Bone marrow (tissue), 2 donors: ENCODE measurements at regions not wholly inside any gene's neighbourhood (a gene's known extent, or its start where the extent isn't known, plus 50 kb on each side); places are given as distances from the start of the nearest gene placed in this dataset.
"Not testable (repeated sequence)": the region's sequence is repeated elsewhere in the genome, so short reads cannot be mapped to it uniquely, and the experiment has no call there.

Source experiments
- DNase-seq, 2 donors: peaks; one replicate each; lab custom pipeline; 2025; lab: John Stamatoyannopoulos, UW

DNA sequence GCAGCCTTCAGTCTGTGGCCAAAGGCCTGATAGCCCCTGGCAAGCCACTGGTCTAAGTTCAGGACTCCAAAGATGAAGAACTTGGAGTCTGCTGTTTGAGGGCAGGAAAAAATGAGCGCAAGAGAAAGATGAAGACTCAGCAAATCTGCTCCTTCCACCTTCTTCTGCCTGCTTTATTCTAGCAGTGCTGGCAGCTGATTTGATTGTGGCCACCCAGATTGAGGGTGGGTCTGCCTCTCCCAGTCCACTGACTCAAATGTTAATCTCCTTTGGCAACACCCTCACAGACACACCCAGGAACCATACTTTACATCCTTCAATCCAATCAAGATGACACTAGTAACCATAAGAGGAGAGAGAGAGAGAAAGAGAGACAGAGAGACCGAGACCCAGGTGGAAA, 127.6 kb downstream of the UTP18 start:
- no peak for DNase-seq

- no peak for DNase-seq
Measured at GRCh38 chr17:51389875-51390274, 129.5 kb downstream of the UTP18 start.

GRCh38 chr17:51391982-51392654, 131.8 kb downstream of the UTP18 start:
- DNase-seq: no peak

- DNase-seq: no peak
Measured at GRCh38 chr17:51395621-51396020, 135.3 kb downstream of the UTP18 start.

DNA sequence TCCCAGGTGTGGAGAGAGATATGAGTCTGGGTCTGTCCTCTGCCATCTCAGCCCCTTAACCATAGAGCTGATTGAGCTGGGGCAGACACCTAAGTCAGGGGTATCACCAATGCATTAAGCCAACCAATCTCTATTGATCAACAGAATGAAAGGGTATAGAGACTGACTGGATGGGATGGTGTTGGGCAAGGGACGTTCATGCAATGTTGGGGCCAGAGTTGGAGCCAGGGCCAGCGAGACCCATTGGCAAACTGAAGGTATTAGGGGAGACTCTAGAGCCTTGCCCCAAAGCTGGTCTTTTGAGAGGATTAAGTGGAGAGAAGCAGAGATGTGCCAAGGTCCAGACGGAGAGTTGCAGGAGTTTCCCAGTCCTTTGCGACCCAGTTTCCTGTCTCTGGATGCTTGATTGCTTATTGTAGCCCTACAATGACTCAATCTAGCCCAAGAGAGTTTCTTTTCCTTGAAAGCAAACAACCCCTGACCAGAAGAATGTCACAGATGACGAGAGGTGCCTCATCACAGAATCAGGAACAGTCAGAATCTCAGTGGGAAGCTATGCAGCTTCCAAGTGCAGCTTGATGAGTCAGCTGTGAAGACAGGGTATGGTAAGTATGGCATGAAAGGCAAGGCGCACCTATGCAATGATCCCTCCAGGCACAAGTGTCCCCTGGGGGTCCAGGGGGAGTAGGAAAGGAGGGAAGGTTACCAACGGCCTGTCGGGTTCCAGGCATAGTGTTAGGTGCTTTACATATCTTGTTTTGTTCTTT, 137.2 kb downstream of the UTP18 start:
- DNase-seq: no peak

GRCh38 chr17:51398128-51398525, 137.8 kb downstream of the UTP18 start:
- no peak for DNase-seq

- no peak for DNase-seq
Measured at GRCh38 chr17:51398687-51399086, 138.3 kb downstream of the UTP18 start.

DNA sequence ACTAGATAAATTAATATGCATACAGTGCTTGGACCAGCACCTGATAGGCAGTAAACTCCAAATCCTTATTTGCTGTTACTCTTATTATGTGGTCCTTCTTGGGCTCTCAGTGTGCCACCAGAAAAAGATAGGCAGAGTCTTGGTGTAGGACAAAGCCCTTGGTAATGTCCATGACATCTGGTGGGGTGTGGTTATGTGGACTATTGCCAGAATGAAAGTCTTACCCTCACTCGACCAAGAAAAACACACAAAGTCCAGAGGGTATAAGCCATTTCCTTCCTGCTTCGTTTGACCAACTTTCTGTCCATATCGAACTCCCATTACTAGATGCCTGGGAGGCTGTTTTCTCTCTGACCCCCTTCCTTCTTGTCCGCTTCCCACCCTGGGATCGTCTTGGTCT, 140.9 kb downstream of the UTP18 start:
- no peak for DNase-seq

- no peak for DNase-seq
Measured at GRCh38 chr17:51402899-51403298, 142.6 kb downstream of the UTP18 start.

- no peak for DNase-seq
Measured at GRCh38 chr17:51407576-51407975, 147.2 kb downstream of the UTP18 start.

- DNase-seq: no peak
Measured at GRCh38 chr17:51419476-51419875, 159.1 kb downstream of the UTP18 start.

DNA sequence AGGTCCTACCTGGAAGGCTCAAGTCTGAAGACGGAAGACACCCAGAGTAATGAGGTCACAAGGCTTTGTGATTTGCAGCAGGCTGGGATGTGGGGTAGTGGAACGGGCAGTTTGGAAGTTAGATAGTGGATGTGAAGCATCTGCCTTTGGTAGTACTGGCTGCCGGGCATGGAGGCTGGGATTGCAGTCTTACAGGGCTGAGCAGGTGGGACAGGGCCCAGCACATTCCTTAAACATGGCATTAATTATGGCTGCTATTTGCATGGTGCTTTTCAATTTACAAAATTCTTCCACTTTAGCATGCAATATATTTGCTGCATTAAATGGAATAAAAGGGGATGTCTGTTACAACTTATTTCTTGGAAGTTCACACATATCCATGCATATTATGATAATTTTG, 161.2 kb downstream of the UTP18 start:
- DNase-seq: no peak

DNA sequence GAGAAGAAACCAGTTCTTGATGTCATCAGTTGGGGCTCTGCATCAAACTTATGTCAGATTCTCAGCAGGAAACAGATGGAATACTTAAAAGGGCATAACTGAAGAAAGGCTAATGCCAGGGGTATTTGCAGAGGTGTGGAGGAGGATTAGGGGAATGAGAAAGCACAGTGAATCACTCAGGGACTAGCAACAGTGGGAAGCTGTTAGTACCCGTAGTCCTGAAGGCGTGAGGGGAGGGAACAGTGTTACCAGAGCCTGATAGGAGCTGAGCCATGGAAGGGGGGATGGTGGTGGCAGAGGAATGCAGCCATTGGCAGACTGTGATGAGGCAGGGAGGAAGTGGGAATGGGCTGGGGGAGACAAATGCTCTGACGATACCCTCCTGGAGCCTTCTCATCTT, 162.3 kb downstream of the UTP18 start:
- DNase-seq: no peak

- no peak for DNase-seq
Measured at GRCh38 chr17:51423421-51424160, 163.2 kb downstream of the UTP18 start.

GRCh38 chr17:51425773-51426172, 165.4 kb downstream of the UTP18 start:
- no peak for DNase-seq

- no peak for DNase-seq
Measured at GRCh38 chr17:51427323-51427811, 167.0 kb downstream of the UTP18 start.

DNA sequence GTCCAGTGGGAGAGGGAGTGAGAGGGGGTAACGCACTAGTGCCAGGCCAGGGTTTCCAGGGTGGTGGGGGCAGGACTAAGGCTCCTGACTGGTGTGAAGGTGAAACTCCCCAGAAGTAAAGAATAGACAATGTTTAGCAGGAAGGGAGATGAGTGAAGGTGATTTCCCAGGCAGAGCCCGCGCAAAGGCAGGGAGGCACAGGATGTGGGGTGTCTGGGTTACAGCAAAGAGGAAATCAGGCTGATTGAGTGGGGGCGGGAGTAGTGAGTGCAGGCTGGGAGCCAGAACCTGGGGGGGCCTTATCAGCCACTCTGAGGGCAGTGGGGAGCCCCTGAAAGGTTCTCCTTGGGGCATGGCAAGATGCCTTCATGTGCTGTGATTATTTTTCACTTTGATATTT, 167.5 kb downstream of the UTP18 start:
- DNase-seq: no peak

GRCh38 chr17:51428668-51429495, 168.5 kb downstream of the UTP18 start:
- no peak for DNase-seq

- not testable (repeated sequence) for DNase-seq
Measured at GRCh38 chr17:51429938-51430337, 169.6 kb downstream of the UTP18 start.

GRCh38 chr17:51430591-51430990, 170.2 kb downstream of the UTP18 start:
- DNase-seq: no peak

DNA sequence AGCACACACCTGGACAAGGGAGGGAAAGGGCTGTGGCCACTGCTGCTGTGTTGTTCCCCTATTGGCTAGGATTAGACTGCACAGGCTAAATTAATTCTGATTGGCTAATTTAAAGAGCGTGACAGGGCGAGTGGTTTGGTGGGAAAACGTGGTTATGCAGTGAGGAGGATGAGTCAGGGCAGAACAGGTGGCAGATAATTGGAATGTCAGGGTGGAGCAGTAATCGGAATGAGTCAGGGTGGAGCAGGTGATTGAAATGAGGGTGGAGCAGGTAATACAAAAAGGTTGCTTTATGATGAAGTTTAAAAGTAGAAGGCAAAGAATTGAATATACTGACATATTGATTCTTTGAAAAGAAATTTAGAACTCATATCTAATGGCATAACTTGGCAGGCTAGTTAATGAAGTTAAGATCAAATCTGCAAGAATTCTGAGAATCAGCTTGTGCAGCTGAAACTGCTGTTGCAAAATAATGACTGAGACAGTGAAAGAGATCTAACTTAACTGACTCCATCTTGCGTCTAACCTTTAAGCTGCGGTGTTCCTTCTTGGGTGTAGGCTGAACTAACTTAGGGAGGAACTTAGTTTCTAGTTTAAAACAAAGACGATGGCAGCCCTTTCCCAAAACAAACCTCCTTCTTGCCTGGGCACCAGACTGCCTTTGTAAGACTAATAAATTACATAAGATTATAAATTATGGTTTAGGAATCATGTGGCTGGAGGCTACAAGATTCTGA, 174.3 kb downstream of the UTP18 start:
- no peak for DNase-seq
